ENCODE measurements at regions not wholly inside any gene's neighbourhood (a gene's known extent, or its start where the extent isn't known, plus 50 kb on each side); places are given as distances from the start of the nearest gene placed in this dataset.
A peak's percentile ranks its signal among the peaks of the same experiment; 100 is the strongest.

DNA sequence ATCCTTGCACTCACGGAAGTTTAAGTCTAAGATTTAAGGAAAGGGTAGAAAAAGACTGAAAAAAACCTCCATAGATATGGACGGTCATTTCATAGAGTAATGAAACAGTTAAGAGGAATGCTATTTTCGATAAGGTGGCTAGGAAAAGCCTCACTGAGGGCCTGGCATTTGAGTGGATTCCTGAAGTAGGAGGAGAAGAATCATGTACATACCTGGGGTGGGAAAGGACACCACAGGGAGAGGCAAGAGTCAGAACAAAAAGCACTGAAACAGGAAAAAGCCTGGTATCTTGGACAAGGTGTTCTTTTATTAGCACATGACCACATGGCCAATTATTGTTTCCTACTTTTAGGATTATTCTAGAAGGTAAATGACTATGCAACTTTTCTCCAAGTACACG, 547.2 kb upstream of the DIPK2B start:
- Histone ChIP-seq H3K4me3 (no peak overlapping the region), H3K27ac (peak overlapping the region in 1 of 21 experiments; percentile 31)

DNA sequence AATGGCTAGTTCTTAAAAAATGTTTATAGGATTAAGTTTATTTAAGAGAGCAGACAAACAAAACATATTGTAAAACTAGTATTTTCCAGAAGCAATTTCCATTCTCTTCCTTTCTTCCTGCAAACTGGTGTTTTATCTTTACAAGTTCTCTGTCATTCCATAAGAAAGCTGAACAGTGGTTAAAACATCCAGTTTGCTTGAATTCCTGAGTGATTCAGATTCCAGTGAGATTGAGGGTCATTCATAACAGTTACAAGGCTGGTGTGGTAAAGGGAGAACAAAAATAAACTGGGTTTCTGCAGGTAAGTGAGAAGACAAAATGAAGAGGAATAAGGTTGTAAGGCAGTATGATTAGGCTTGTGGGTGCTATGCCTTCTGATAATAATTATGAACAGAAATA, 544.8 kb upstream of the DIPK2B start:
- Histone ChIP-seq H3K4me3 (no peak overlapping the region), H3K27ac (no peak overlapping the region)

DNA sequence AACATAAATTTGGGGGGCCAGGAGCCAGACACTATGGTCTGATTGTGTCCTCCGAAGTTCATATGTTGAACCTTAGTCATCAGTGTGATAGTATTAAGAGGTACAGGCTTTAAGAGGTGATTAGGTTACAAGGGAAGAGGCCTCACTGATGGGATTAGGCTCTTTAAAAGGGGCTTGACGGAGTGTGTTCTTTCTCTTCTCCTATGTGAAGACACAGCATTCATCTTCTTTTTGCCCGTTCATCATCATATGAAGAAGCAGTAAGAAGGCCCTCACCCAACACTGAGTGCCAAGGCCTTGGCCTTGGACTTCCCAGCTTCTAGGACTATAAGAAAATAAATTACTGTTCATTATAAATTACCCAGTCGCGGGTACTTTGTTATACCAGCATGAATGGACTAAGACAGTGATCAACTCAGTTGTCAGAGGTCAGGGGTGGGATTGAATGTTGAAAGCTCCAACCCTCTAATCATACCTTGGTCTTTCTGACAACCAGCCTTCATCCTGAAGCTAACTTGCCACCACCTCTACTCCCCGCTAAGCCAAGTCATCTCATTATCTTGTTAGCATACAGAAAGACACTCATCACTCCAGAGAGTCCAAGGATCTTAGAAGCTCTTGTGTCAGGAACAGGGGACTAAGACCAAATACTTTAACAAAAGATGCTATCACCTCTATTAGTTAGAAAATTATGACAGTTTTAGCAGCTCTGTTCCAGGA, 543.4 kb upstream of the DIPK2B start:
- Histone ChIP-seq H3K27ac (no peak overlapping the region), H3K4me3 (no peak overlapping the region)

DNA sequence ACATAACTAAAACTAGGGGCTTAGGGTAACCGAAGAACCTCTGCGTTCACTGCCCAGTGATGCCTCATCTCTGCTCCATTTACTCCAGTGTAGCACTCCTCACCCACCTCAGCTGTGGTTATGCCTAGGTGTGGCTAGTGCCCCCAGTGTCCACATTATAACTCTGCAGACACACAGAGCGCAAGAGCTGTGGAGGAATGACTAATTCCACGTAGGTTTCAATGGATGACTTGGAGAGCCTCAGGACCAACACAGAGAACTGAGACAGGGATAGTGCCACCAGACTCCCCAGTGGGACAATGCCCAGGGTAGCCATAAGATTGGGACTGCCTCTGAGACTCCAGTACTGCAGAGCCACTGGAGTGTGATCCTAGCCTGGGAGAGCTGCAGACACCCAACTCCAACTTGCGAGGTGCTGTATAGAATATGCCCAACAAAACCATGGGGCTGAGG, 542.4 kb upstream of the DIPK2B start:
- Histone ChIP-seq H3K4me3 (no peak overlapping the region), H3K27ac (no peak overlapping the region)

DNA sequence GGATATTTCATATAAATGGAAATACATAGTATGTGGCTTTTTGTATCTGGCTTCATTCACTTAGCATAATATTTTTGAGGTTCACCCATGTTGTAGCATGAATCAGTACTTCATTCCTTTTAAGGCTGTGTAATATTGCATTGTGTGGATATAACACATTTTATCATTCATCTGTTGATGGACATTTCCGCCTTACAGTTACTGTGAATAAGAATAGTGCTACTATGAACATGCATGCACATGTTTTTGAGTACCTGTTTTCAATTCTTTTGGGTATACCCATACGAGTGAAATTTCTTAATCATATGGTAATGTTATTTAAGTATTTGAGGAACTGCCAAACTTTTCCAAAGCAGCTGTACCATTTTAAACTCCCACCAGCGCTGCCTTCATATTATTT, 539.6 kb upstream of the DIPK2B start:
- Histone ChIP-seq H3K27ac (no peak overlapping the region), H3K4me3 (no peak overlapping the region)

DNA sequence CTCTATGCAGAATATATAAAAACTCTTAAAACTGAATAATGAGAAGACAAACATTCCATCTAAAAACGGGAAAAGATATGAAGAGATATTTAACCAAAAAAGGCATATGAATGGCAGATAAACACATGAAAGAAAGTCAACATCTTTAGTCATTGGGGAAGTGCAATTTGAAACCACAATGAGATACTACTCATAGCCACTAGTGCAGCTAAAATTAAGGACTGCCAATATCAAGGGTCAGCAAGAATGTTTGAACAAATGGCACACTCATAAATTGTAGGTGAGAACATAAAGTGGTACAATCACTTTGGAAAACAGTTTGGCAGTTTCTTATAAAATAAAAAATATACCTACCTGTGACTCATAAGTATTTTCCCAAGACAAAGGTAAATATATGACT, 534.9 kb upstream of the DIPK2B start:
- Histone ChIP-seq H3K27ac (no peak overlapping the region), H3K4me3 (no peak overlapping the region)

DNA sequence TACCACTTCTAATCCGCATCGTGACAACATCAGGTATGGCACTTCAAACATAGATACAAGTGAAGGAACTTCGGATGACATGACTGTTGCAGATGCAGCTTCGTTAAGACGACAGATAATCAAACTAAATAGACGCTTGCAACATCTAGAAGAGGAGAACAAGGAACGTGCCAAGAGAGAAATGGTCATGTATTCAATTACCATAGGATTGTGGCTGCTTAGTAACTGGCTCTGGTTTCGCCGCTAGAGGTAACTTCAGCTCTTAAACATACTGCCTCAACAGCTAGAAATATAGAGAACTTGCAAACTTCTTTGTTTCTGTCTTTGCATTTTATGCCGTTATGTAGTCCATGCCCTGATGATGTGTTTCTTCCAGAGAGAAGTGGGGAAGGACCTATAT, 530.8 kb upstream of the DIPK2B start:
- no peak overlapping the region for H3K4me3 ChIP-seq
- no peak overlapping the region for H3K27ac ChIP-seq

DNA sequence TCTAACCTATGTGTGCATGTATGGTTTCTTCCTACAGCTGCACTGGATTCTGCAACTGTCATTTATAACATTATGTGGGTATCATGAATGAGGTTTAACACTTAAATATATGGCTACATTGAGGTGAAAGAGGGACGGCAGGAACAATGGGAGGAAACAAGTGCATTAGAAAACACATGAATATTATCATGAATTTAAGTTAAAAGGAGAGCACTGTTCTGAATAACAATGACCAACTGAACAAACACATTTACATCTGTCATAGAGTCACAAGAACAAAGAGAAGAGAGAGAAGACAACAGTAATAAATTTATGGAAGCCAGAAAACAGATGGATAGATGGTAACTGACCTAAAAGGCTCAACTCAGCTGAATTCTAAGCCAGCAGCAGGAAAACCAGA, 527.1 kb upstream of the DIPK2B start:
- no peak overlapping the region for H3K27ac ChIP-seq
- H3K4me3 ChIP-seq = no peak overlapping the region

DNA sequence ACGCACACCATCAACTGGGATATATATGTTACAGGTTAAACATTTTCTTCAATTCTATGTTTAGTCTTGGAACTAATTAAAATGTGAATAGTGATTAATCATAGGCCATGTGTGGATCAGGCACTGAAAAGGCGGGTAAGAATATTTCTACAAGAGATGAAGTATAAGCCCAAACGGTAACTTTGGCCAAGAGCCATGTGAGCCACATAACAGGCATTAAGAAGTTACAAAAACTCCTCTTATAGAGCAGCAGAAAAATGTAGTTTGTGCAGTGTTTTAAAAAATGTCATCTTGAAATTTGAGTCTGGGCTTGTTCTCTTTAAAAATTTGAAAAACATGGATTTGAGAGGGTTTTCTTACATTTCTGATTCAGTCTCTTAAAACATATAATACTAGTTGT, 521.8 kb upstream of the DIPK2B start:
- H3K27ac ChIP-seq = no peak overlapping the region
- H3K4me3 ChIP-seq = no peak overlapping the region

DNA sequence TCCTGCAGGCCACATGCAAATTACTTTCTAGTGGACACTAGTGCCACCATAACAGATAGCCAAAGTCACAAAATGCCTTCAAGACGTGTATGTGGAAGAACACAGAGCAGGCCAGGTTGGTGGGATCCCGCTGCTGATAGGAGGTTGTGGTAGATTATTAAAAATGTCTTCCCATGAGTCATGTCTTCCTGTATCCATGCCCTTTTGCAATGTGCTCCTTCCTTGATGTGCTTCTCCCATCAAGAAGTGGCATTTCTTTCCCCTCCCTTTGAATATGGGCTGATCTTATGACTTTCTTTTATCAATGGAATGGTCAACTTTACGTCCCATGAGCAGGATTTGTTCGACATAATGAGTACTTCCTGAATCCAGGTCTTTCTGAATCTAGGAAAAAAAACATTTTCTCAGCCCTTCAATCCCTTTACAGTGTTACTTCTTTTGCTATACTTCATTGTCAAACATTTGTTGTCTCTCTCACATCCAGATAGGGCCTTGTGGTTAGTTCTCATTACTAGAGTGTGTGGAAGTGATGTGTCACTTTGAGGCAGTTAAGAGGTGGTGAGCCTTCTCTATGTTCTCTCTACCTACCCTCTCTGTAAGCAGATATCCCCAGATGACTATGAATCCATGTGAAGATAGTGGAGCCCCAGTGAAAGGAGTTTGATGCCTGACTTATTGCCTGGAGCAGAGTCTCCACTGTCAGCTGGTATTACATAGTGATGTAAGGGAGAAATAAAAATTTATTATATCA, 519.2 kb upstream of the DIPK2B start:
- no peak overlapping the region for H3K4me3 ChIP-seq
- no peak overlapping the region for H3K27ac ChIP-seq

DNA sequence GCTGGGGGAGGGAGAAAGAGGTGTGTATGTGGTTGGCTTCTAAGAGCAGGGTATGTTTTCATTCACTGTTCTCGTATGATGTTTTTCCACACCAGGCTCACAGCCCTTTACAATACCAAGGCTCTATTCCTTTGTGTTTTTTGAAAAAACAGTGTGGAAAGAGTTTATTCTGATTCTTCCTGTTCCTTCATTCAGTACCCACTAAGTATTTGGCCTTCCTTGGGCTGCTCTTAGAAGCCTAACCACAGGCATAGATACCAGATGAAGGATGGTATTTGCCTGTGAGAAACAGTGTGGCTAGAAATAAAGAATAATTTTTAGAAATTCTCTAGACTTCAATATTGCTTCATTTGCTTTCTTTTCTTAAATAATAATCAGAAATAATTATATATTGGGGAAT, 518.0 kb upstream of the DIPK2B start:
- no peak overlapping the region for H3K4me3 ChIP-seq
- no peak overlapping the region for H3K27ac ChIP-seq

DNA sequence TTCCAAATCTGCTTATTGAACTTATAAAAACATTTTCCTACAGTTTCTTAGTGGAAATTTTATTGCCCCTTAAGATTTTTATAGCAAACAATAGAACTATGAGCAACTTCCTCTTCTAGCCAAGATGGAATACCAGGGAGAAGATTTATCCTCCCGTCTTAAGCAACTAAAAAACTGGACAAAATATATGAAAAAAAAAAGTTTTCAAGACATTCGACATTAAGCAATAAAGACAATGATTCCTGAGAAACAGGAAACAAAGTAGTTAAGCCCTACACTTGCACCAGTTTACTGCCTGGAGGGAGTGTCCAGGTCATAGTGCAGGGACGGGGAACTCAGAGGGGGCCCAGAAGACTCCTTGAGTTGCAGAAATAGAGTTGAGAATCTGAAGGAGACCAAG, 516.1 kb upstream of the DIPK2B start:
- no peak overlapping the region for H3K27ac ChIP-seq
- no peak overlapping the region for H3K4me3 ChIP-seq

DNA sequence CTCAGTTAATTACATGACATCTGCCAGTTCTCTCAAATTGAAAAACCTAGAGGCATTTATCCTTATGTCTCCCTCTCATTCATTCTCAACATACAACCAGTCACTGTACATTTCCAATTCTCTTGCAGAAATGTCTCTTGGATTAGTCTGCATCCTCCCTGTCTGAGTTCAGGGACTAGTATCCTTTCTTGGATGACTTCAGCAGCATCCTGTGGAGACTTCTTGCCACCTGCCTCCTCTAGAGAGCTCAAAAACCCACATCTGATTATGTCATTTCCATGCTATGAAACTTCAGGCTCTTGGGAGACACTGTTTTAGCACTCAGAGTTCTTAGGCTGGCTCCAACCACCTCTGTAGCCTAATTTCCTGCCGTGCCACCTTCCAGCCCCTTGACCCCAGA, 515.1 kb upstream of the DIPK2B start:
- Histone ChIP-seq H3K27ac (peak overlapping the region in 1 of 21 experiments; percentile 19), H3K4me3 (no peak overlapping the region)

DNA sequence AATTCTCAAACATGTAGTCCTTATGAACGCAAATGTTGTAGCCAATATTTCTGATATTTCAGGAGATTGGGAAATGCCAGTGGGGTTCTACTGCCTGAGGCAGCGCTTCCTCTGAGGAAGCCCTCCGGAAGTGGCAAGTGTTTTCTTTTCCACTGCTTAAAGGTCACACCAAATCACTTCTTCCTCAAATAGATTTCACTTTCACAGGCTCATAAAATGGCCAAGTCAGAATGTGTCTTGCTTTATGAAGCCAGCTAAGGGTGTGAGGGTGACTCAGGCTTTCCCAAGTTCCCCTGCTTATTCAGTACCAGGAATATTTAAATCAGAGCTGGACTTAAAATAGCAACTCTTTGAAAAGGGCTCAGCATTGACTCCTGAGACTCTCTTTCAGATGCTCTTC, 514.2 kb upstream of the DIPK2B start:
- Histone ChIP-seq H3K27ac (peak overlapping the region in 1 of 21 experiments; percentile 19), H3K4me3 (no peak overlapping the region)

DNA sequence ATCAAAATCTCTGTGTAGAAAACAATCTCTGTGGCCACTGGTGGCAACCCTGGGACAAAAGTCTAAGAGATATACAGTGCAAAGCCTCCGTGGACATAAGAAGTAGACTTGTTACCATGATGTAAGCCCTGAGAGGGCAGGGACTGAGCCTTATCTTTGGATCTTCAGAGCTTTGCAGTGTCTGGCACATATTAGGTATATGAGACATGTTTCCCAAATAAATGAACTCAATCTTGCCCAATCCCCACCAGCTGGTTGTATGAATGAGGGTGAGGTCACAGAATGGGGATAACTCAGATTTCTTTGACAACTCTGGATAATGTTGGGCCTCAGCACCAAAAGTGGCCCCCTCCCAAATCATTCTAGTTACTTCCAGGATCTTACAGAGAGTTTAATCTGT, 511.4 kb upstream of the DIPK2B start:
- H3K4me3 ChIP-seq = no peak overlapping the region
- H3K27ac ChIP-seq = peak overlapping the region in 1 of 21 experiments; percentile 63

DNA sequence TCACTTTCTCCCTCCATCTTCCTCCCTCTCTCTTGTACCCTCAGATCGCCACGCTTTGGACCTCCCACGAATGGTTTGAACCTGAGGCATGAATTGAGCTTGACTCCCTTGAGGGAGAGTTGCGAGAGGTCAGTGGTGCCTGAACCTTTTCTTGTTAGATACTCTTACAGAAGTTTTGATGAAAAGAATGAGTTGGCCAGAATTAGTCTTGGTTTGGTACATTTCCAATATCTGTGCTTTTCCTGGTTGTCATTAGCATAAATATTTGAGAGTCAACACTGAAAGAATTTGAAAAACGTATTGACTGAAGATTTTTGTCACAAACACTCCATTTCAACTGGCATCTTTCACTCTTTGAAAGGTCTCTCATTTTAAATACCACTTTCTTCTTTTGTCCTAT, 510.6 kb upstream of the DIPK2B start:
- Histone ChIP-seq H3K4me3 (no peak overlapping the region), H3K27ac (peak overlapping the region in 1 of 21 experiments; percentile 63)

DNA sequence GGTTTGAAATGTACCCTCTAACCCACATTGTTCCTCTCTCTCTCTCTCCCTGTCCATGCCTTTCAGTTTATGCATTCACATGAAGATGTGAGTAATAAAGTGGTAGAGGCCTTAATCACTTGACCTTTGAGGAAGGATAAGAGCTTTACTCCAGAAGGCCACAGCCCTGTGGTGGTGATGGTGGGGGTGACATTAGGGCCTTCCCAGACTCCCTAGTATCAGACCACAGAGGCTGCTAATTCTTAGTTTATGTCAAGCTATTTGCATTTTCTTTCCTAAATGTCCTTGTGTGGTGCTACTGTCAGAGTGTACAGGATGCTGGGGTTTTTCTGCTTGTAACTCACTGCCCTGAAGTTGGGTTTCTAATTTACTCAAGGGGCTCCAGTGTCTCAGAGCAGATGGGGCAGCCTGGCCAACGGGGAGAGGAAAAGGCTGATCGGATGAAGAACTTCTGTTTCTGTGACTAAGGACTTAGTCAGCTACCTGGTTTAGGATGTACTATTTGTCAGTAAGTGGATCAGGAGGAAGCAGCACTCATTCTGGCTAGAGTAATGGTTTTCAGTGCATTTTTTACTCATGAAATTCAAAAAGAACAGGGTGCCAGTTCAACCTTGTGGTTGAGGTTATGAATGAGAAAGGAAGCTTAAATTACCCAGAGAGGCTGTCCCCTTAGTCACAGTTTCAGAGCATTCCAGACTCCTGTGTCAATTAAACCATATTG, 509.6 kb upstream of the DIPK2B start:
- Histone ChIP-seq H3K4me3 (no peak overlapping the region), H3K27ac (peak overlapping the region in 4 of 21 experiments; percentile 7 to 63 (median 26))

DNA sequence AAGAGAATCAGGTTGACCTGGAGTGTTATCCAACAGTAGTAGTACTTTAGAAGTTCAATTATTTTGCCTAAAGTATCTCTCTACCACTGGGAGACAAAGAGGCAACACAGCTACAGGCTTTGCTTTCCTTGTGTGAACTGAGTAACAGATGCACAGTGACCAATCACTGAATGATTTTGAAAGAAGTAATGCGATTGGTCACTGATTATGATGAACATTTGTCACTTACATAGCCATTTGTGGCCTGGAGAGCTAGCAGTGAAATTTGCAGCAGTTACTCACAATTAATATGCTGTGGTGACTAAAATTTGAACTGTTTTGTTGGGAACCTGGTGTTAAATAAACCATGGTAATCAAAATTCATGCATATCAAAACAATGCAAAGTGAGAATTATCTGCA, 508.7 kb upstream of the DIPK2B start:
- Histone ChIP-seq H3K4me3 (no peak overlapping the region), H3K27ac (peak overlapping the region in 1 of 21 experiments; percentile 33)

DNA sequence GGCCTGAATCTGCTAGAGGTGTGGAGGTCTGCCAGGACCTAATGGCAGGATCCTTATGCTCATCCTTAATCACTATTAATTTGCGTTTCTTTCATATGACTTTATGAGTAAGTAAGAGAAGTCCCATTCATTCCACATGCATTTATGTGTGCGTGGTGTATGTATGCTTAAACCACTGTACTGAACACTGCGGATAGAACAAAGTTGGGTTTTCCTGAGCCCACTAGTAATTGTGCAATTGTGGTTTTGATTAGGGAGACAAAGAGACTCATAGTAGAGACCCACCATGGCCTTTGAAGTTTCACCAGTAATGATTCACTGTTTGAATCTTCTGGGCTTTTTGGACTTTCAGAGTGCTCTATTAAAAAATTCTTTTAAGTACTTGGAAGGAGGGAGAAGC, 498.5 kb upstream of the DIPK2B start:
- H3K4me3 ChIP-seq = no peak overlapping the region
- peak overlapping the region in 1 of 21 experiments; percentile 21 for H3K27ac ChIP-seq

DNA sequence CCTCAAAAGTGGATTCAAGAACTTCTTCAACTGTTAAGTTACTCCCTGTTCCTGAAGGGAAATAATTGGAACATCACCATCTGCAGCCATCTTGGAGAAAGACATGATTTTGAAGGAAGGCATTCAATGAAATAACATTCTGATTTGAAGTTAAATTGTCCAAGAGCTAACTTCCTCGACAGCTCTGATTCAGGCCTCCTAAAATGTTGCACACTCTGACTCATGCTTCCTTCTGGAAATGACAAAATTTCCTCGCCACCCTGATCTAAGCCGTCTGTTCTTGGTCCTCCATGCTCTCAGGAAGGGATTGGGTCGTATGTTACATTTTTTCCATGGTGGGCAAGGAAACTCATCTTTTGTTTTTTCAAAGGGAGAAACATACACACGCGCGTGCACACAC, 496.9 kb upstream of the DIPK2B start:
- Histone ChIP-seq H3K27ac (no peak overlapping the region), H3K4me3 (no peak overlapping the region)

DNA sequence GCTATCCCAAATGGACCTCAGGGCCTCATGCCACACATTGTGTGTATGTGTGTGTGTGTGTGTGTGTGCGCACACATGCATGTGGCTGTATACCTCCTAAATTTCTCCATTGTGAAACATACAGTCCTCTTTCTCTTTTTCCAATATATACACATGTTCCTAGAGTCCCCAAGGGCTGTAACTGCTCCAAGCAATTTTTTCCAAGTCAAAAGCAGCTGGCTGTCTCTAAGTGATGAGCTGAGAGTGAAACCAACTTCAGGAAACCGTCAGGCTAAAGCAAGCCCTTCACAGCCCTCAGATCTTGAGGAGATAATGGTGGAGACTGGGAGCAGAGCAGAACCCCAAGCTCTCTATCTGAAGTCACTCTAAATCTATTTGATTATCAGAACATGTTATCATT, 496.1 kb upstream of the DIPK2B start:
- H3K27ac ChIP-seq = no peak overlapping the region
- H3K4me3 ChIP-seq = no peak overlapping the region

Measured in skin epidermis (tissue), 12 donors.